T-helper 2 cell (primary cell): ENCODE measurements at regions not wholly inside any gene's neighbourhood (a gene's known extent, or its start where the extent isn't known, plus 50 kb on each side); places are given as distances from the start of the nearest gene placed in this dataset.

Experiments
- DNase-seq, 5 experiments: peaks; one replicate each; pipeline versions ENCODE4 v3.0.0 to v3.0.0-alpha.2; 2012 to 2022

DNA sequence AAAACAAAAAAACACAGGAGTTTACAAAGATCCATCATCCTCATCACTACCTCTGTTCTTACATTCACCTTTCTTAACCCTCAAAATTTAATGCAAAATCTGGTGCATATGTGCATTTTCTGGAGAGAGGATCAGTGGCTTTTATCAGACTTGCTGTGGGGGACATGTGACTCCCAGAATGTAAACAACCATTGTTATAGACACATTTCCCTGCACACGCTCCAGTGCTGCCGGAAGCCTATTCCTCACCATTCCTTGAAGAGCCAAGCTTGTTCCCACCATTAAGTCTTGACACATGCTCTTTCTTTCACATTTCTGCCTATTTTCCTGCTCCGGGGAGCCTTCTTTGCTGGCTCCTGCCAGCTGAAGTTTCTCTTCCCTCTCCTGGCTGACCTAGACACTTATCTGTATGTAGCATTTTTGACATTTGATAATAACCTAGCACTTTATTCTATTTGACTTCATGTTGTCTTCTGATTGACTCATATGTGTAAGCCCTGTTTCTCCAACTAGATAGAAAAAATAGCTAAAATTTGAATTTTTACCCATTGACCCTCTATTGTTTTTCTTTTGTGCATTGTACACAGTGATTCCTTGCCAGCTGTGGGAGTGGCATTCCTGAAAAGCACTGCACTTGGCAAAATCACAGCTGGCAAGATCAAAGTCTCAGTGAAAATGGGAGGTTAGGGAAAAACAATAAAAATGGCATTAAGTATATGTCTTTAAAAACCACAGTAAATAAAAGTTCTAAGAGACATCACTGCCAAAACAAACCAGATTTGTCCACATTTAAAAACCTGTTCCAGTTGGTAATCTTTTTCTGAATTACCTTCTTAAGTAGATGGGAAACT is 76.8 kb upstream of the CIBAR2 start:
- DNase-seq = no peak

DNA sequence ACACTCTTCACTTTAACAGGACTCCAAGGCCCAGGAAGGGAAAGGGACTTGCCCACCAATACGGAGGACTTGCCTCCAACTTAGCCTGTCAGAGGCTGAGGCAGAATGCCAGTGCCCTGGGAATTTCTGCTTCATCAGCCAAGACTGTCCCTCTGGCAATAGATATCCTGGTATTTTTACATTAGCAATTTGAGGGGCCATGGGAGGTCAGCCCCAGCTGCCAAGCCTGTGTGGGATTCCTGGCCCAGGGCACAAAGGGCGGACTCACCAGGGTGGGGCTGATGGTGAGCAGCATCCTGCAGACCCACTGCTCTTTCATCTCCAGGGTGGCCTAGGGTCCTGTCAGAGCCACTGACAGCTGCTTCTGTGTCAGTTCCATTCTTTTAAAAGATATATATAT is 78.3 kb upstream of the CIBAR2 start:
- DNase-seq = no peak

DNA sequence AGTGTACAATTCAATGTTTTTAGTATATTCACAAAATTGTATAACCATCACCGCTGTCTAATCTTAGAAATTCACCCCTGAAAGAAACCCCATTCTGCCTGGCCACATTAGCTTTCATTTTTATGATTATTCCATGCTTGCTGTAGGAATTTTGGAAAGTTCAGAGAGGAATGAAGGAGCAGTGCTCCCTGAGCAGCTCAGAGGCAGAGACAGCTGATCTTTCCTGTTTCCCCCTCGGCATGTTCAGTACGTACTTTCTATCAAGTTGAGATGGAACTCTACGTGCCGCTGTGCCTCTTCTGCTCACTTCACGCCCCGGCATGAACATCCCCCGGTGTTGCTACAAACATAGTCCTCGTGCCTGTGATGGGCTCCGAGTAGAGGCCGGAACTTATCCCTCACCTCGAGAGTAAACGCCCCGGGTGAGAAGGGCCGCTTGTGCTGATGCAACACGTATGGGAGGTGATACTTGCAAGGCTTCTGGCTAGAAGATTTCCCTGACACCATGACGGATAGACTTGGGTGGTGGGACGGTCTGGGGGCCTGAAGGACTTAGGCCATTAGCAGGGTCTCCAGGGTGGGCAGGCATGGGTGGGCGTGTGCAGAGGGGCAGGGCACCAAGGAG is 79.2 kb upstream of the CIBAR2 start:
- no peak for DNase-seq

DNA sequence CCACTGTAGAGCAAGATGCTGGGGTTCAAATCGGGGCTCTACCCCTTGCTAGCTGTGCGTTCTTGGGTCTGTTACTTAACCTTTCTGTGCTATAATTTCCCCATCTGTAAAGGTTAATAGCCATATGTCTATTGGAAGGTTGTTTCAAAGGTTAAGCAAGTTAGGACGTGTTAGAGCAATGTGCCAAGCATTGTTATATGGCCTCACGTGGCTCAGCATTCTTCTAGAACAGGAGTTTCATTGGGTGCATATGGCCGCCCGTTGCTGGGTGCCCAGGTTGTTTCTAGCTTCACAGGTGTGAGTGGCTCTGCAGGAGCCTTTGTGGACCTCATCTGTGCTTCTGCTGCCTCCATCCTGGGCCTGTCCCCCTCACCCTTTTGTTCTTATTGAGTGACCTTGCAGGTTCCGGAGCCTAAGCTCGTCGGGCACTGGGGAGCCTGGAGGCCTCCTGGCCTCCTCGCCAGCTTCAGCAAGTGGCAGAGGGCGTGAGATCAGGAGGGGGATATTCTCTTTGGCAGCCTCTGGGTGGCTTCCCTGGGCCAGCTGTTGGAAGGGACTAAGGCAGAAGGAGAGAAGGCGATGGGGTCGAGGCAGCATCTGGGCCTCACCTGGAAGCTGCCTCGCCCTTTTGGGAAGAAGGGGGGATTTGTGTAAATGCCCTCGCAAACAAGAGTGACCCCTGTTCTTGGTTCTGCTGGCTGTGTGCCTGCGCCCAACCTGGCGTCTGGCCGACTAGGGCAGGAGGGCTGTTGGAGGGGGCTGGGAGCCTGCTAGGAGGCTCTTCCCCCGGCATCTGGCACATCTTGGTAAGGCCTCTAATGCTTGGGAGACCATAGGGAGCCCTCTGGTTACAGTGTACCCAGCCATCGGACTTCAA is 80.2 kb upstream of the CIBAR2 start:
- no peak for DNase-seq

DNA sequence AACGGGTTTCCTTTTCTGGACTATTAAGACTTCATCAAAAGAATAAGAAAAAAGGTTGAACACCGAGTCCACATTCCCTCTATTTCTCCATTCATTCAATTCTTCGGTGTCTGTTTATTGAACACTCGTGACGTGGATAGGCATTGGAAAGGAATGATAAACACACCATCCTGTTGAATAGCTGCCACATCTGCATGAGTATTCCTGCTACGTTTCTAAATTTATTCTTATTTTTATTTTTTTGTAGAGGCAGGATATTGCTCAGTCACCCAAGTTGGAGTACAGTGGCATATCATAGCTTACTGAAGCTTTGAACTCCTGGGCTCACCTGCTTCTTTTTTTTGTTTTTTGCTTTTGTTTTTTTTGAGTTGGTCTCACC is 80.8 kb upstream of the CIBAR2 start:
- DNase-seq = no peak

- no peak for DNase-seq
Observed at GRCh38 chr16:85193876-85194275, 81.6 kb upstream of the CIBAR2 start.

- no peak for DNase-seq
Observed at GRCh38 chr16:85194307-85195270, 82.3 kb upstream of the CIBAR2 start.

DNA sequence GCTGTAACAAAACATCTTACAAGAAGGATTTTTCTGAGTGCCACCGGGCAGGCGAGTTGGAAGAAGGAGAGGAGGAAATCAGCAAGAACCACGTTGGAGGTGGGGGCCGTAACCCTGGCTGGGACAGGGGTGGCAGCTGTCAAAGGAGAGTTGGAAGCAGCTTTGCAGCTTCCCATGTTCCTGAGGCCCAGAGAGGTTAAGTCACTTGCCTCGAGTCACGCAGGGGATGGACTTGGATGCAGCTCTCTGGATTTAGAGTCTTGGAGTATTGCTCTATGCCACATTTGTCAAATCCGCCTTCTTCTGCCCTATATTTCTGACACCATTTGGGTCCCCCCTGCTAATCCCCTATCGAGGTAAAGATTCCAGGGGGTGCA is 83.0 kb upstream of the CIBAR2 start:
- DNase-seq = no peak

DNA sequence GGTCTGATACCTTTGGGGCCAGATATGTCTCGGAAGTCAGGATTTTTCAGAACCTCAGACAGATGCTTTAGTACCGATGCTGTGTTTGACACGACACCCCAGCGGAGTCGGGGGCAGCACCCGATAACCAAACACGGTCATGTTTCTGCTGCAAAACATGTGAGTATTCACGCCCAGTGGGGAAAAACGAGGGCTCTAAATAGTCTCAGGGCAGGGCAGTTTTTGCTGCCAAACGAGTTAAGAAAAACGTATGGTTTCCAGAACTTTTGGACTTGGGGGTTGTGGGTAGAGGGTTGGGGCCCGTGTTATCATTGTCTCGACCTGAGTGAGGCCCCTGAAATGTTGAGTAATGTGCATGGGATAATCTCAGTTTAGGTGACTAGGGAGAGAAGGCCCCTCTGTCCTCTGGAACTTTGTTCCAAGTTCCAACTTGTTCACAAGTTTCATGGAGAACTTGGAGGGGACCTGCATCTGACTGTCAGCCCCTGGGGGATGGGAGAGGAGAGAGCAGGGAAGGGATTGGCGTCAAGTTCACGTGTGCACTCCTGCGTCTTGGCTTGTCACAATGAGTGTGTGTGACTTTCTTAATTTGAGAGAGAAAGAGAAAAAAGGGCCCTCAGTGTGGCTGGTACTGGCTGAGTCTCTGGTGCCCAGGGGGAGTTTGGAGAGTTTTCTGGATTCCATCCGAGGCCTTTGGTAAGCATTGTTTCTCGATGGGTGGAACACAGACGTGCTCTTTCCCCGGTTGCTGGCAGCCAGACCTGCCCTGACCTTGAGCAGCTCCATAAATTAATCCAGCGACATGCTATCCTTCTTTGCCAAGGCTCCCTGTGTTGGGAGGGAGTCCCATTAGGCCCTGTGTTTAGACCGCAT is 83.9 kb upstream of the CIBAR2 start:
- no peak for DNase-seq

- DNase-seq = no peak
Observed at GRCh38 chr16:85196976-85197375, 84.7 kb upstream of the CIBAR2 start.

GRCh38 chr16:85197611-85198566 is 85.6 kb upstream of the CIBAR2 start:
- DNase-seq = no peak

DNA sequence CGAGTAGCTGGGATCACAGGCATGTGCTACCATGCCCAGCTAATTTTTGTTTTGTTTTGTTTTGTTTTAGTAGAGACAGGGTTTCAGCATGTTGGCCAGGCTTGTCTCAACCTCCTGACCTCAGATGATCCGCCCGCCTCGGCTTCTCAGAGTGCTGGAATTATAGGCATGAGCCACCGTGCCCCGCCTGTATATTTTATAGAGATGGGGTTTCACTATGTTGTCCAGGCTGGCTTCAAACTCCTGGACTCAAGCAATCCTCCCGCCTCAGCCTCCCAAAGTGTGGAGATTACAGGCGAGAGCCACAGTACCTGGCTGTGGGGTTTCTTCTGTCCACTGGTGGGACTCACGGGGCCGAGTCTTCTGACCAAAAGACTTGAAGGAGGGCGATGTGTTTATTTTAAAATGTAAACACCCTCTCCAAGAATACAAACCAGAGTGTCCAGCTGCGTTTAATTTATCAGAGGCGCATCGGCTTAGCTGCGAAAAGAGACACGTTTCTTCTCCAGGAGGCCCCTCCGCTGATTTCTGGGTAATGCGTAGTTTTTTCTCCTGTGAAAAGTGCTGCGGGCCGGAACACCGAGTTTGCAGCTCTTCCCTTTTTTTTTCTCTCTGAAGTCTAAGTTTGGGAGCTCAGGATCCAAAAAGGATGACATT is 86.9 kb upstream of the CIBAR2 start:
- no peak for DNase-seq

- DNase-seq = no peak
Observed at GRCh38 chr16:85199880-85200279, 87.6 kb upstream of the CIBAR2 start.

- no peak for DNase-seq
Observed at GRCh38 chr16:85200471-85201278, 88.4 kb upstream of the CIBAR2 start.

DNA sequence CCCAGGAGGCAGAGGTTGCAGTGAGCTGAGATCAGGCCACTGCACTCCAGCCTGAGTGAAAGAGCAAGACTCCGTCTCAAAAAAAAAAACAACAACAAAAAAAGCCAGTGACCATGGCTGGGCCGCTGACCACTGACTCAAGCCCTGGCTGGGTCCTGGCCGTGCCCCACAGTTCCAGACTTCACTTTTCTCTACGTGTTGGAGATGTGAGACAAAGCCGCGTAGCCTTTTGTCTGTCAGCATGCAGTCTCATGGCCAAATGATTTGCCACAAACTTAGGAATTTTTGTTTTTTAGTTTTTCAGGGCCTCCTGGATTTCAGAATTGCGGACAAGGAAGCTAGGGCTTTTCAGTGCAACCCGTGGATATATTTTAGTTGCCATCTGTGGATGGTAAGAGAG is 89.3 kb upstream of the CIBAR2 start:
- DNase-seq = no peak

DNA sequence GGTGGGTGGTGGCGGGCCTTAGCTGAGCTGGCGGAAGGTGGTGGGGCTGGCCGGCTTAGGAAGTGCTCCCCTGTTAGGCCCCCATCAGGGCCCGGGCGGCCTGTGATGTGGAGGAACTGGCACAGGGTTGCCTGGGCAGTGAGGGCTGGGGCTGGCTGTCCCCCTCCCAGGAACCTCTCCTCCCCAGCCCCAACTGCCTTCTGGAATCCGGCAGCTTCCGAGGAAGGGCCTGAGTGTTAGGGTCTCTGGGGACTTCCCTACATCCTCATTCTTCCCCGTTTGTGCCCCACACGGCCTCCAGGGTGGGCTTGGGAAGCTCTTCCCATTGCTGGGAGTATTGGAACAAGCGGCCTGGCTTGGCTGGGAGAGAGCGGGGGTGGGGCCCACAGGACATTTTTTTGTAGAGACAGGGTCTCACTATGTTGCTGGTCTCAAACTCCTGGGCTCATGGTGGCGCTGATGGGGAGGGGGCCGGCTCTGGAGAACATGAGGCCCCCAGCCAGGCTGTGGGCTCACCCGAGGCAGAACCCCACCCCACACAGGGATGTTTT is 89.9 kb upstream of the CIBAR2 start:
- DNase-seq = no peak

DNA sequence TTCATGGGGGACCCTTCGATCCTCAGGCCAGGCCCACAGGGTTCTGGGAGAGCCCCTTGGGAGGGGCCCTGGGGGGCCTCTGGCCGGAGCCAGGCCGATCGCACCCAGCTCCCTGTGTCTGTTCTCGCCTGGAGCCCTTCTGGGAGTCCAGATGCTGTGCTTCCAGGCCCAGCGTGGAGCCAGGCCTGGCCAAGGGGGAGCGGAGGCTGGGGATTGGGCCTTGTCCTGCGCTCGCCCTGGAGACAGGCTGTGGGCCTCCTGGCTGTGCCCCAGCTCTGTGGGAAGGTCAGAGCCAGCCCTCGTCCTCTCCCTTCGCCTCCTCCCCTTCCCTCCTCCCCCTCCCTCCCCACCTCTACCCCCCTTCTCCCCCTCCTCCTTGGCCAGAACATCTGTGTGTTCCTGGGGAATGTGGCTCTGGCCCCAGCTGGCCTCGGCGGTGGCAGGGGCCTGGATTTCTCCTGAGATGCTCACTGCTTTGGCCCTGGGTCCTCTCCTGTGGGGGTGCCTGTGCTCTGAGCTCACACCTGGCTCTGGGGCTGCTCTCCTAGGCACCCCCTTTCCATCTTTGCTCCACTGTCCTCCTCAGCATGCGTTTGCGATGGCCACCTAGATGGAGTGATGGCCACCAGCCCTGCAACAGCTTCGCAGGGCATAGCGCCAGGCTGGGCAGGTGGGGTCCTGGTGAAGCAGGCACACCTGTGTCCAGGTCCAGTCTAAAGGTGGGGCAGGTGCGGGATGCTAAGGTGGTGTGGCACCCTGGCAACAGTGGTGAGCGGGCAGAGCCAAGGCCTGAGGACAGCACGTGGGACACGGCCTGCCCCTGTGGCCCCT is 90.6 kb upstream of the CIBAR2 start:
- DNase-seq = no peak

DNA sequence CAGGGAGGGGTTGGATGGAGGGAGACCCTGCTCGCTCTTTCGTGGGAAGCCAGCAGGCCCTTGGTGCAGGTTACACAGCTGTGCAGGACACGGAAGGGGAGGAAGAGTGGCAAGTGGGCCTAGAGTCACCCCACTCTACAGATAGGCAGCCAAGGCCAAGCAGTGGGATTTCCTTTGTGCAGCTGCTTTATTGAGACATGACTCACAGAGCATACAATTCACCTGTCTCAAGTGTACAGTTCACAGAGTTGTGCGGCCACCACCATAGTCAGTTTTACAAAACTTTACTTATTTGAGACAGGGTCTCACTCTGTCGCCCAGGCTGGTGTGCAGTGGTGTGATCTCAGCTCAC is 91.2 kb upstream of the CIBAR2 start:
- no peak for DNase-seq
